ENCODE measurements at regions not wholly inside any gene's neighbourhood (a gene's known extent, or its start where the extent isn't known, plus 50 kb on each side); places are given as distances from the start of the nearest gene placed in this dataset.
"Not testable (repeated sequence)": the region's sequence is repeated elsewhere in the genome, so short reads cannot be mapped to it uniquely, and the experiment has no call there.

DNA sequence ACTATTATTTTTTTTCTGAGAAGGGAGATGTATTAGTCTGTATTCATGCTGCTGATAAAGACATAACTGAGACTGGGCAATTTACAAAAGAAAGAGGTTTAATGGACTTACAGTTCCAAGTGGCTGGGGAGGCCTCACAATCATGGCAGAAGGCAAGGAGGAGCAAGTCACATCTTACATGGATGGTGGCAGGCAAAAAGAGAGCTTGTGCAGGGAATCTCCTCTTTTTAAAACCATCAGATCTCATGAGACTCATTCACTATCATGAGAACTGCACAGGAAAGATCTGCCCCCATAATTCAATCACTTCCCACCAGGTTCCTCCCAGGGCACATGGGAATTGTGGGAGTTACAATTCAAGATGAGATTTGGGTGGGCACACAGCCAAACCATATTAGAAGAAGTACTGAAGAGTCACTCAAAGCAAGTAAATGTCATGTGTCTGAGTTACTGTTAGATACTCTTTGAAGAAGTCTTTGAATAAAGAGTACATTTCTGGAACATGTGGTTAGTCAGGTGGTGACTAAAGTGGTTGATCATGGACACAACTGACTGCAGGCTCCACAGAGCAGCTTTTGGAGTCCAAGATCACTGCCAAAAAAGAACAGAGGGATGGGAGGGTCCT, 430.9 kb upstream of the TBL1XR1 start:
- not testable (repeated sequence) for DNase-seq (ENCODE audit: low read depth)

DNA sequence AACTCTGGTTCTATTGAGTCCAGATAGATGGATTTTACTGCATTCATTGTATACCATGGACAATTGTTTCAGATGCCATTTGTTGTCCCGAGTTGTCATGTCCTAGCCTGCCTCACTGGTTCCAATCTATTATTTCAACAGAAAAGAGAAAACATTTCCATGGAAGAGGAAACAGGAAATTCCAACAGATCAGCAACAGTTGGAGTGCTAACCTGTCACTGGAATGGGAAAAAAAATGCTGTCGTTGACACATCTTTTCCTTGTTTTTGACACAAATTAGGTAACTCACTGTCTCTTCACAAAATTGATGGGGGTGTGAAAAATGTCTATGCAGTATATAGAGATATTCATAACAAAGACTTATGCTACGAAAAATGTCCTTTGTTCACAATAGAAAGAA, 432.0 kb upstream of the TBL1XR1 start:
- DNase-seq (ENCODE audit: low read depth): no peak

DNA sequence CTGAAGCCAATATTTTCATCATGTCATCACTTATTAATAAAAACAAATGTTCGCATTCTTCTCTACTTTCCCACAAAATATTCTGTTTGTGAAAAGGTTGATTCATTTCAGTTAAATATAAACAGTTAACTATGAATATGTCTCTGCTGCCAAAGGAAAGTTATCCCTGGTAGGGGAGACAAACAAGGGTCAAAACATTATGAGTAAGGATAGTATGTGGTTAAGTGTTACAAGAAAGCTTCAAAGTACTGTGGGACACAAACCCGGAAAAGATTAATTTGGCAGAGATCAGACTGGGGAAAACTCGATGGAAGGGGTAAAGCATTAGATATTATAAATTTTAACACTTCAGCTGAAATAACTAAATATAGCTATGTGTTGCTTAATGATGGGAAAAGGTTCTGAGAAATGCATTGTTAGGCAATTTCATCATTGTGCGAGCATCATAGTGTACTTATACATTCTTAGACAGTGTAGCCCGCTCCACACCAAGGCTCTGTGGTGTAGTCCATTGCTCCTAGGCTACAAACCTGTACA, 436.5 kb upstream of the TBL1XR1 start:
- no peak for DNase-seq (ENCODE audit: low read depth)

DNA sequence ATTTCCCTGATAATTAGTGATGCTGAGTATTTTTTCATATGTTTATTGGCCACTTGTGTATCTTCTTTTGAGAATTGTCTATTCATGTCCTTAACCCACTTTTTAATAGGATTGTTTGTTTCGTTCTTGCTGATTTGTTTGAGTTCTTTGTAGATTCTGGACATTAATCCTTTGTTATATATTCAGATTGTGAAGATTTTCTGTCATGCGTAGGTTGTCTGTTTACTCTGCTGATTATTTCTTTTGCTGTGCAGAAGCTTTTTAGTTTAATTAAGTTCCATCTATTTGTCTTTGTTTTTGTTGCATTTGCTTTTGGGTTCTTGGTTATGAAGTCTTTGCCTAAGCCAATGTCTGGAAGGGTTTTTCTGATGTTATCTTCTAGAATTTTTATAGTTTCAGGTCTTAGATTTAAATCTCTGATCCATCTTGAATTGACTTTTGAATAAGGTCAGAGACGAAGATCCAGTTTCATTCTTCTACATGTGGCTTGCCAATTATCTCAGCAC, 438.4 kb upstream of the TBL1XR1 start:
- DNase-seq (ENCODE audit: low read depth): not testable (repeated sequence)

DNA sequence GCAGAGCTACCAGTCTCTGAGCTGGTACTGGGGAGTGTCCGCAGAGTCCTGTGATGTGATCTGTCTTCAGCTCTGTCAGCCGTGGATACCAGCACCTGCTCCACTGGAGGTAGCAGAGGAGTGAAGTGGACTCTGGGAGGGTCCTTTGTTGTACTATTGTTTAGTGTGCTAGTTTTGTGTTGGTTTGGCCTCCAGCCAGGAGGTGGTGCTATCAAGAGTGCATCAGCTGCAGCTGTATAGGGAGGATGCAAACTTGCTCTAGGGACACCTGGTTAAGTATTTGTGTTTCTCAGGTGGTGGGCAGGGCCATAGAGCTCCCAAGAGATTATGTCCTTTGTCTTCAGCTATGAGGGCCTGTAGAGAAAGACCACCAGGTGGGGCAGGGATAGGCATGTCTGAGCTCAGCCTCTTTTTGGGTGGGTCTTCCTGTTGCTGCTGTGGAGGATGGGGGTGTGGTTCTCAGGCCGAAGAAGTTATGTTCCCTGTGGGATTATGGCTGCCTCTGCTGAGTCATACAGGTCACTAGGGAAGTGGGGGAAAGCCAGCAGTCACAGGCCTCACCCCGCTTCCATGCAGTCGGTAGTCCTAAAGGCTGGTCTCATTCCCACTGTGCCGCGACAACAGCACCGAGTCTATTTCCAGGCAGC, 443.2 kb upstream of the TBL1XR1 start:
- no peak for DNase-seq (ENCODE audit: low read depth)

DNA sequence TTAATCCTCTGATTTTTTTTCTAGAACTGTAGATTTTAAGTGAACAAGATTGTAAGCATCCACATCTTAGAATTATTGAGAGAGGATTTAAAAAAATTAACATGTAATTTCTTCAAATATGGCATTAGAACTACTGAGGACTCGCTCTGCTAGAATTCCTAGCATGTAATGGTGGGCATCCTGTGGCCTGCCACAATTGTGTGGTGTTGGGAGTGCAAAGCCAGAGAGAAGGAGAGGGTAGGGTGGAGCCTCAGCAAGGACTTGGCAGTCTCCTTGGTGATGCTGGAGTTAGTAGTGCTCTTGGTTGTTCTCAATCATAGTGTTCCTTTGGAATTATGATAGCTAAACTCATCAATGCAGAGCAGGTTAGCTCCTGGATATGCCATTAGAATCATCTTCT, 443.9 kb upstream of the TBL1XR1 start:
- DNase-seq (ENCODE audit: low read depth): no peak

DNA sequence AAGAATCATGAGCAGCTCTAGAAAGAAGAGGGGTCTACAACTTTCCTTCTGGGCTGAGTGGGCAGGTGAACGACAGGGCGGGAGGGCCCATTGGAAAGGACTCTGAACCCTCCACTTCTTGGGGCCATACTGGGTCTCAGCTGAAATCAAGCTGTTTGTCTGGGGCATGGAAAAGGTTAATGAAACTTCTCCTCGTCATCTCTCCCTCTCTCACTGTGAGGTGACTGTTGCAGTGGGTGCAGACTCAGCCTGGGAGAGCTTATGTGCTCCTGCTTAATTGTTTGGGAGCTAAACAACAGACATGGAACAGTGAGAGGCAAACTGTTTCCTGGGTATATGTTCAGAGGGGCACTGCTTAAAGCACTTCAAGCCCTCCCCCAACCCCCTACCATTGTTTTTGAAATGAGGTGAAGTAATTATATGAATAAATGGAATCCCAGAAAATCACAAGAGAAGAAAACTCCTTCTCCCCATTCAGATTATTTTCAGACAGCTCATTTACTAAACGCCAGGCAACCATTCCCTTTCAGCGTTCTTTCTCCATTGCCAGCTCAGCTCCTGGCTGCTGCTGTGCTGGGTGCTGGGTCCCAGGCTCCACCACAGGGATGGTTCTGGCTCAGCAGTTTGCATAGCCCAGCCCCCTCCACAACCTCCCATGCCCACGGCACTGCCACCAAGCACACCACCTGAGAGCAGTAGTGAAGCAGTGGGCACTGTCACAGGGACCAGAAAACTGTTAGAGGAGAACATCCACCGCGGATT, 444.9 kb upstream of the TBL1XR1 start:
- no peak for DNase-seq (ENCODE audit: low read depth)

DNA sequence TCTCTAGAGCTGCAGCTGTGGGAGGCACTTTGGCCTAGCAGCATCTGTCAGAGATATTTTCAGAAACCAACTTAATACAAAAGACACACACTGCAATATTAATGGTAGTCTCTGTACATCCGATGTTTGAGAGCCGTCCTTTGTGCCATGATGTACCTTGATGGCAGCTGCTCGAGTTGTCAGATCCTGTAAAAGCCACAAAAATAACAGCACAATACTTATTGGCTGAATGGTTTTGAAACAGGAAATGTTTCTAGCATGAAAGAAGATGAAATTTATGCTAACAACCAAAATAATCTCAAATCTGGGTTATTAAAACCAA, 445.5 kb upstream of the TBL1XR1 start:
- no peak for DNase-seq (ENCODE audit: low read depth)

DNA sequence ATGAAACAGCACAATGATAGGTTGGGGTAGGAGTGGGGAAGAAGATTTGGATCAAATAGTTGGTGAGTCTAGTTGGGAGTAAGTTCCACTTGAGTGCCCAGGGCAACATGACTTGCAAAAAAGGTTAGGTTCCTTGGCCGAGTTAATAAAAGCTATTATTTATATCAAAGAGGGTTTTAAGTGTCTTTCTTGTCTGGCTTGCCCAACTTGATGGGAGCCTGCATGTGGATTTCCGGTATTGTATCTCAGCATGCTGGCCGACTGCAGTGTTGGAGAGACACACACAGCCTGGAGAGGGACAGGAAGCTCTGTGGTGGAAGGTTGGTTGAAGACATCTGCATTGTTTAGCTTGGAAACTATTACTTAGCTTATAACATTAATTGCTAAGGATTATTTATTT, 449.5 kb upstream of the TBL1XR1 start:
- no peak for DNase-seq (ENCODE audit: low read depth)

DNA sequence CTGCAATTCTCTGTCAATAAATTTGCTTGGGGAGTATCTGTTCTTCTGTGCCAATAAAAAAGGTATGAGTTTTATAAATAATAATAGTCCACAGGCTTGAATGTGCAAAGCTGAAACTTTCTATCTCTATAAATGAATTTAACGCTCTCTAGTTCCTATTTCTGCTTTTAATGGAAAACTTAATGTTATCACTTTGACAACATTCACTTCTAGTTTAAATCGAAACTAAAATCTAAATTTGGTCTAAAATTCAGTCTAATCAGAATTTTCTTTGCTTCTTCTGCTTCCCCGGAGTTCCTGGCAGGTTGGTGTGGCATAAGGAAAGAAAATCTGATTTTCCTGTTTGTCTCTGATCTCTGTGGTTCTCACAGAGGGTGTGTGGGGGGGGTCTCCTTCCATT, 450.1 kb upstream of the TBL1XR1 start:
- no peak for DNase-seq (ENCODE audit: low read depth)

DNA sequence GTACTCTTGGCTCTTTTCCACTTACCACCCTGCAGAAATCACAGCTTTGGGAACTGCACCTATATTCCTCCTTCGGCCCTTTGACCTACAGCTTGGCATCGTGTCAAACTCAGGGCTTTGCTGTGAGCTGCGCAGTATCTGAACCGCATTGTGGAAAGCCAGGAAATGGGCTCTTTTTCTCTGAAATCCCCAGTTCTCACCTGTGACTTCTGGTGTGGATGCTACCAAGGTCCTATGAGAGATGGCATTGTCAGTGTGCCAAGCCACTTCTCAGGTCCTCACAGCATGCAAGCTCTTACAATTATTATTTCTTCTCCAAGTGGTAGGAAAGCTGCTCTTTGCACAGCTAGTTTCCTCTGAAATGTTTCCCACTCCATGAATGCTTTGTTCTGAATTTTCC, 450.6 kb upstream of the TBL1XR1 start:
- no peak for DNase-seq (ENCODE audit: low read depth)

DNA sequence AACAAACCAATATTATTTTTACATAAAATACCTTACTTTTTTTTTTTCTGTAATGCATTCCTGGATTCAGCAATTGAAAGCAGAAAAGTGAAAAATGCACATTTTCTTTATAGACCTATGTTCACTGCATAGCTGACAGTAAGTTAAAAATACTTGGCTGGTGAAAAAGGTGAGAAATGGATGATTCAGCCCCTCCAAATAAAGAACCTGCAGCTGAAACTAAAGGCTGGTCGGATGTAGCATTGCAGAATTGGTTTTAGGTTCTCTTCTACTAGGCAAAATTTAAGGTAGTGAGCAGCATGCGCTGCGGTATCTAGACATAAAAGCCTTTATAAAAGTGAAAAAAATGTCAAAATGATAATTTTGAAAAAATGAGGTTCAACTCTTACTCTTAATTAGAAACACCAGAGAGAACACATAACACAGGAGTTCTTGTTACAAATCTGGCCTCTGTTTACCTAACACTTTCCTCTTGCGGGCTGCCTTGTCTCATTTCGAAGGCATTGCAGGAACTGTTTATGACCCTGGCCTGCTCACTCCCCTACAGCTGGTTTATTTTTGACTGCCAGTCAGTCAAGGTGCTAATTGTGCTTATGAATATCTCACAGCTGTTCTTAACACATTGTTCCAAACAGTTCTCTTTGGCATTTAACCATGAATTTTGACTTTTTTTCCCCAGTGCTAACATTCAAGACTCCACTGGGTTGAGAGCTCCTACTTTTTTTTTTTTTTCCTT, 455.4 kb upstream of the TBL1XR1 start:
- DNase-seq (ENCODE audit: low read depth): no peak

DNA sequence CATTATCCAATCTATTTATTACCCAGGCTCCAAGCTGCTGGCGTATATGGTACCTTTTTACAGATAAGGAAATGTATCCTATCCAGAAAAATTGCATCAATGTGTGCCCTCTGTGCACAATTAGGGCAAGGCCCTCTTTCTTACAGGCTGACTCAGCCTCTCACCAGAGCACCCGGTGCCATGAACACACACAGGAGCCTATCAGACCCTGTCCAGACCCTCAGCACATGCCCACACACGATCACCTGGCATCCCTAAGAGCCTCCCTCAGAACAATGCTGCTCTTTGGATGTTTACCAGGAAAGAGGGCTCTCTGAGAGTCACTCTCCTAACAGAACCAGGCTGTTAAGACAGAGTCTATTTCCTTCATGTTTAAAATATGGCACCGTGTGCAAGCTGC, 460.0 kb upstream of the TBL1XR1 start:
- no peak for DNase-seq (ENCODE audit: low read depth)

DNA sequence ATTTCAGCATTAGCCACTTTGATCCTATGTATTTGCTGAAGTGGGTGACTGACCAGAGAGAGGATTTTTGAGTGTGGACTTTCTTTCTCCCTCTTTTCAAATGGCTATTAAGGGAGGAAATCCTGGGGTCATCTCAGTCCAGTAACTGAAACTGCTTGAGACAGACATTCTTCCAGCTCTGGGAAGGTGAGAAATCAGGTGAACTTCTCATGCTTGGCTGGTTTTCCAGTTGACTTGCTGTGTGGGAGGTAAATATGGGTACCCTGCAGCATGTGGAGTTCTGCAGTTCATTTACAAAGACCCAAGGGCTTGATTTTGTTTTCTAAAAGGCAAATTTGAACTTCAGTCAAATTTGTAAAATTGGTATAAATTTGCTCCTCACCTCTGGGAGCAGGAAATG, 461.1 kb upstream of the TBL1XR1 start:
- no peak for DNase-seq (ENCODE audit: low read depth)

DNA sequence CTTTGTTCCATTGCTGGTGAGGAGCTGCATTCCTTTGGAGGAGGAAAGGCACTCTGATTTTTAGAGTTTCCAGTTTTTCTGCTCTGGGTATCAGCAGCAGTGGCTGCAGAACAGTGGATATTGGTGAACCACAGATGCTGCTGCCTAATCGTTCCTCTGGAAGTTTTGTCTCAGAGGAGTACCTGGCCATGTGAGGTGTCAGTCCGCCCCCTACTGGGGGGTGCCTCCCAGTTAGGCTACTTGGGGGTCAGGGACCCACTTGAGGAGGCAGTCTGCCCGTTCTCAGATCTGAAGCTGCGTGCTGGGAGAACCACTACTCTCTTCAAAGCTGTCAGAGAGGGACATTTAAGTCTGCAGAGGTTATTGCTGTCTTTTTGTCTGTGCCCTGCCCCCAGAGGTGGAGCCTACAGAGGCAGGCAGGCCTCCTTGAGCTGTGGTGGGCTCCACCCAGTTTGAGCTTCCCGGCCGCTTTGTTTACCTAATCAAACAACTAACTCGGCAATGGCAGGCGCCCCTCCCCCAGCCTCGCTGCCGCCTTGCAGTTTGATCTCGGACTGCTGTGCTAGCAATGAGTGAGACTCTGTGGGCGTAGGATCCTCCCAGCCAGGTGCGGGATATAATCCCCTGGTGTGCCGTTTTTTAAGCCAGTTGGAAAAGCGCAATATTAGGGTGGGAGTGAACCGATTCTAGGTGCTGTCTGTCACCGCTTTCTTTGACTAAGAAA, 467.3 kb upstream of the TBL1XR1 start:
- not testable (repeated sequence) for DNase-seq (ENCODE audit: low read depth)

DNA sequence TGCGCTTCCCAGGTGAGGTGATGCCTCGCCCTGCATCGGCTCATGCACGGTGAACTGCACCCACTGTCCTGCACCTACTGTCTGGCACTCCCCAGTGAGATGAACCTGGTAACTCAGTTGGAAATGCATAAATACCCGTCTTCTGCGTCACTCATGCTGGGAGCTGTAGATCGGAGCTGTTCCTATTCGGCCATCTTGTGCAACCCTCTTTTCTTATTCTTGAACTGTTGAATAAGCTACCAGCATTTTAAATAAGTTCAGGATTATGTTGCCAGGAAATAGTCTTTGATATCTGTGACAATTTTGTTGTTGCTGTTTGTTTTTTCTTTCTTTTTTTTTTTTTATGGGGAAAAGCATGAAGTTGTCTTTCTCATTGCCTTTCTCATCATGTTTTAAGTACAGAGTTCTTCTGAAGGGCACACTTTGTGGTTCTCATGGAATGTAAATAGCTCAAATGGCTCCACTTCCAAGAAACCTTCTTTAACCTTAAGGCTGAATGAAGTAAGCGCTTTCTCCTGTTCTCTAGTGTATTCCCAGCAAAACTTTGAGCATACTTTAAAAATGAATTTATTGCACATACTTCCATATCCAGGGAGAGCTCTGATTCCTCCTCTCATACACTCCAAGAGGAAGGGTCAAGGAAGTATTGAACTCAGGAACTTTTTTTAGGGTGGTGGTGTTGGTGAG, 468.0 kb upstream of the TBL1XR1 start:
- no peak for DNase-seq (ENCODE audit: low read depth)

DNA sequence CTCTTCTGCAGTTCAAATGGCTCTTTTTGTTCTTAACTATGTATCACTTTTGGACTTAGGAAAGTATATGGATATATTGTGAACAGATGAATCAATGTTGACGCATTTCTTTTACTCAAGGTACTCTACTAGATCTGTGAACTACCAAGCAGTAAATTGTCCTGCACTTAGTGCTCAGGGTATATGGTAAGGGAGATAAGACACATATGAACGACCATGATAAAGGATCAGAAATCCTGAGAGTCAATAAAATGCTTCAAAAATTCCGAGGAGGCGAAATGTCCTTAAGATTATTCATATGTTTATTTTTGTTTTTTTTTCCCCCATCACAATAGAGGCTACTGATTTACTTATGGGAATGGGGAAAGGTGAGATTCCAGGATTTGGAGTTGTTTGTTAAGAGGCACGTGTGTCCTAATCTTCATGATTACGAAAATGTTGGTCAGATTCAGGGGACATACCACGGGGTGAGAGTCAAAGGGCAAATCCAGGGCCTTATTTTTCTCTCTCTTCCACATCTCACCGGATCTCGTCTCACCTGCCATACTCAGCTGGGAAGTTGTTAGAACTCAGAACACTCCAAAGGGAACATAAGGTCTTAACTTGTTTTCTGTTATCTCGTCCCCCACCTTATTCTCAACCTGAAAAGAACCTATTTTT, 475.1 kb upstream of the TBL1XR1 start:
- no peak for DNase-seq (ENCODE audit: low read depth)

DNA sequence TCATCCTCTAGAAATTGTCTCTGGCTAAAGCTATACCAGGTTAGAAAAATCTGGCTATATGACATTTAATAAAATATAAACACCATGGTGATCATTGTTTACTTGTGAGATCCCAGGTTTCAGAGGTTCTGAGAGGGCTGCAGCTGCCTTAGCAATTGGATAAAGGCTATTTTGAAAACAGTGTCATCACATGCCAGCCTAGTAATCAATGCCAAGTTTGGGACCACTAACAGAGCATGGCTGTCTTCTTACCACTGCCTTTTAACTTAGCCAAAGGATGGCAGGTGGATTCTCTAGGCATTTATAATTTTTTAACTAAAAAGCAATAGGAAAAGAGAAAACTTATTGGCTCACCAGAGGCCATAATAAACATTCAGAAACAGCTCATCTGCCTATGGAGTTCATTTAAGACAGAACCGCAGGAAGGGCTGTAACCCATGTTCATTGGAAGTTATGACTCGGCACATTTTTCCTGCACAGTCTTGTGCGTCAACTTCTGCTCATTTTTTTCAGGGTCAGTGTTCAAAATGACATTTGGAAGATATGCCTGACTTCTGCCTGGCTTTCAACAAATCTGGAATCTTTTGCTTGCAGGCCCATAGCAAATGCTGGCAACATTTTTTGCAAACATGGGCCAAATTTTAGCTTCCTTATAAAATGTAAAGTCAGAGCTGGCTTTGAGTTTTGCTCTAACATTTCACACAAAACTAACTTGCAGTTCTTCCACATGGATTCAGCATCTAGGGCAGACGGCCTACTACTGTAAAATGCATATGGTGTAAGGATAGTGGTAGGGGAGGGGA, 476.0 kb upstream of the TBL1XR1 start:
- DNase-seq (ENCODE audit: low read depth): no peak

DNA sequence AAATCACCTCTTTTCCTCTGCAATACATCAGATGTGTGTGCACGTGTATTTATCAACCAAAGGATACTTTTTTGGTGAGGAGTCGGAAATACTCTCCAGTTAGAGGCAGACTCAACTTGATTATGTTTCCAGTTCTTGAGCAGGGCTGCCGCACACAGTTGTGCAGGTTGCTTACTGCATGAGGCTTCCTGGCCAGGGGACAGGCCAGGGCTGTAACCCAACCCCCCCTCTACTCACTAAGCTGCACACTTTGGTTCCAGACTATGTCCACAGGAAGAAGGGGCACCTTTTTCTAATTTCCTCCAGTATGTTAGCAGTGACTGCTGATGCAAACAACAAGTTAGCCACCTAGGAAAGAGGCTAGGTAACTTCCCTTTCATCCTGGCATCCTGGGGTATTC, 476.9 kb upstream of the TBL1XR1 start:
- DNase-seq (ENCODE audit: low read depth): no peak

DNA sequence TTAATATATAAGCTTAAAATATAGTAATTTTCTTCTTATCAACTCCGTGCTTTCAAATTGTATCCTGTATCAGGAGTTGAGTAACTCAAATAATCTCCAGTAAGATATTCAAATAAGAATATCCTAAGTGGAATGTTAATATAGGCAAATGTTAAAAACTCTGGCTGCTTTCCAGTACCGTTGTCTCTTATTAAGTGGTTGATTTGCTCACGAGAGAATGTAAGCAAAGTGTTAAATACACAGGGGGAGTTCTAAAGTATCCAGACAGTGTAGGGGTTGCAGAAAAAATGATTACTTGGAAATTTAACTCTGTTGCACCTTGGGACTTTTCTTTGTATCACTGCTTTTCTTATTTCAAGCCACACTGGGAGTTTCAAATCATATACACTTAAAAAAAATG, 478.9 kb upstream of the TBL1XR1 start:
- no peak for DNase-seq (ENCODE audit: low read depth)
